Suprapubic skin (tissue), 3 donors: ENCODE measurements at regions not wholly inside any gene's neighbourhood (a gene's known extent, or its start where the extent isn't known, plus 50 kb on each side); places are given as distances from the start of the nearest gene placed in this dataset.
"Not testable (repeated sequence)": the region's sequence is repeated elsewhere in the genome, so short reads cannot be mapped to it uniquely, and the experiment has no call there.

ENCODE experiments used
- POLR2A ChIP-seq, 2 donors: fragments of 450-650 bp; IDR thresholded peaks; one replicate each; pipeline ENCODE4 v1.6.1; 2017; ENCODE audit warnings: antibody characterized with exemption in 2 of 2, mild to moderate bottlenecking in 2 of 2, moderate library complexity in 2 of 2
- TF ChIP-seq, protein P1 (sequence below), 2 donors: fragments of 200-600 bp in 1 of 2; fragments of 450-650 bp in 1 of 2; sonication (generic) in 1 of 2; IDR thresholded peaks; one replicate each; pipeline ENCODE4 v1.5.1; 2016 to 2019; ENCODE audit warnings: antibody characterized with exemption in 2 of 2, mild to moderate bottlenecking in 1 of 2, moderate library complexity in 1 of 2

GRCh38 chr17:20947708-20948107, 95.1 kb downstream of the USP22 start:
- TF ChIP-seq, protein P1, sequence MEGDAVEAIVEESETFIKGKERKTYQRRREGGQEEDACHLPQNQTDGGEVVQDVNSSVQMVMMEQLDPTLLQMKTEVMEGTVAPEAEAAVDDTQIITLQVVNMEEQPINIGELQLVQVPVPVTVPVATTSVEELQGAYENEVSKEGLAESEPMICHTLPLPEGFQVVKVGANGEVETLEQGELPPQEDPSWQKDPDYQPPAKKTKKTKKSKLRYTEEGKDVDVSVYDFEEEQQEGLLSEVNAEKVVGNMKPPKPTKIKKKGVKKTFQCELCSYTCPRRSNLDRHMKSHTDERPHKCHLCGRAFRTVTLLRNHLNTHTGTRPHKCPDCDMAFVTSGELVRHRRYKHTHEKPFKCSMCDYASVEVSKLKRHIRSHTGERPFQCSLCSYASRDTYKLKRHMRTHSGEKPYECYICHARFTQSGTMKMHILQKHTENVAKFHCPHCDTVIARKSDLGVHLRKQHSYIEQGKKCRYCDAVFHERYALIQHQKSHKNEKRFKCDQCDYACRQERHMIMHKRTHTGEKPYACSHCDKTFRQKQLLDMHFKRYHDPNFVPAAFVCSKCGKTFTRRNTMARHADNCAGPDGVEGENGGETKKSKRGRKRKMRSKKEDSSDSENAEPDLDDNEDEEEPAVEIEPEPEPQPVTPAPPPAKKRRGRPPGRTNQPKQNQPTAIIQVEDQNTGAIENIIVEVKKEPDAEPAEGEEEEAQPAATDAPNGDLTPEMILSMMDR (IDR thresholded peaks at IDR 0.05) = not testable (repeated sequence)
- TF ChIP-seq POLR2A (IDR thresholded peaks at IDR 0.05) = not testable (repeated sequence)
